CD4-positive, CD25-positive, alpha-beta regulatory T cell (primary cell): ENCODE measurements at regions not wholly inside any gene's neighbourhood (a gene's known extent, or its start where the extent isn't known, plus 50 kb on each side); places are given as distances from the start of the nearest gene placed in this dataset.

Experiments used
- ATAC-seq, 2 donors: fragments of 150-1000 bp; cut with Tn5 transposase; one replicate each; pipeline ENCODE4 v1.10.0; 2021; ENCODE audit warnings: low read depth in 2 of 2, moderate number of reproducible peaks in 2 of 2, moderate library complexity in 1 of 2
- DNase-seq, 3 donors: peaks; one replicate each; pipeline versions ENCODE4 v3.0.0 to v3.0.0-alpha.2; 2012 to 2022; ENCODE audit warnings: mixed read lengths in 1 of 3
- H3K27ac ChIP-seq: one replicate; pipeline ENCODE4 v1.7.0; 2013; ENCODE audit warnings: mild to moderate bottlenecking, low read length; ENCODE audit not compliant: insufficient read depth, poor library complexity, severe bottlenecking
- H3K27me3 ChIP-seq: one replicate; pipeline ENCODE4 v1.7.0; 2013; ENCODE audit warnings: low read length; ENCODE audit not compliant: control insufficient read depth, insufficient read depth
- H3K36me3 ChIP-seq: one replicate; pipeline ENCODE4 v1.7.0; 2013; ENCODE audit warnings: mild to moderate bottlenecking, low read length, moderate library complexity; ENCODE audit not compliant: control insufficient read depth, insufficient read depth
- H3K4me1 ChIP-seq: 2 replicates; pipeline ENCODE4 v1.7.0; 2013; ENCODE audit warnings: mild to moderate bottlenecking, low read length; ENCODE audit not compliant: insufficient read depth, control insufficient read depth, poor library complexity, severe bottlenecking
- H3K4me3 ChIP-seq: one replicate; pipeline ENCODE4 v1.7.0; 2013; ENCODE audit warnings: low read depth, mild to moderate bottlenecking, low read length, moderate library complexity
- H3K9me3 ChIP-seq, 2 experiments: 1 replicate in 1 of 2; 2 replicates in 1 of 2; pipeline ENCODE4 v1.7.0; 2013; ENCODE audit warnings: low read length in 2 of 2, mild to moderate bottlenecking in 1 of 2, moderate library complexity in 1 of 2; ENCODE audit not compliant: control insufficient read depth in 2 of 2
- H3K27ac Mint-ChIP-seq, 3 donors: one replicate each; pipeline ENCODE4 v1.8.0; 2020 to 2022; ENCODE audit warnings: mild to moderate bottlenecking in 3 of 3, mixed read lengths in 3 of 3, moderate library complexity in 2 of 3
- H3K27me3 Mint-ChIP-seq: one replicate; pipeline ENCODE4 v1.8.0; 2022; ENCODE audit warnings: mild to moderate bottlenecking, mixed read lengths
- H3K36me3 Mint-ChIP-seq: one replicate; pipeline ENCODE4 v1.8.0; 2020; ENCODE audit warnings: mixed read lengths
- H3K4me1 Mint-ChIP-seq, 4 donors: one replicate each; pipeline ENCODE4 v1.8.0; 2020 to 2022; ENCODE audit warnings: mixed read lengths in 4 of 4, mild to moderate bottlenecking in 1 of 4
- H3K4me3 Mint-ChIP-seq, 4 donors: one replicate each; pipeline ENCODE4 v1.8.0; 2020 to 2022; ENCODE audit warnings: mild to moderate bottlenecking in 4 of 4, mixed read lengths in 4 of 4, moderate library complexity in 3 of 4
- H3K9me3 Mint-ChIP-seq, 7 donors: one replicate each; pipeline ENCODE4 v1.8.0; 2020 to 2022; ENCODE audit warnings: mixed read lengths in 7 of 7, mild to moderate bottlenecking in 3 of 7, moderate library complexity in 2 of 7

GRCh38 chr4:145427991-145428390 is 53.7 kb upstream of the SMAD1 start:
- Mint-ChIP-seq H3K27me3 (peaks cover 16% of the 10 kb centered on the region), H3K4me3 (no peak overlapping the region)
- no peak for ATAC-seq

DNA sequence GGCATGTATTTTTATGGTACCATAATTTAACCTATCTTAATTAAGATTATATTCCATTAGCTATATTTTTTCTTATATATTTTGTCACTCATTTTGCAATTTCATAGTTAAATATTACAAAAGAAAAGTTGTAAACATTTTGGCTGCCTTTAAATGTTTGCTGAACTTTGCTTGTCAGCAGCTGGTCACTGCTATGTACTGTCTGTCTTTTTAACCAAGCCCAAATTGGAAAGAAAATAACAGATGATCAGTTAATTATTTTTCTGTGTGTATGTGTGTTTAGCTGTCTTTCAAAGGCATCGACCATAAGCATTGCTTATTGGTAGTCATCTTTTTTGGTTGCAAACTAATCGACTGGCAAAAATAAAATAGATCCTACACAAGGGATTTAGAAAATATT is 54.4 kb upstream of the SMAD1 start:
- Histone ChIP-seq H3K9me3 (no peaks in the 10 kb centered on the region), H3K27me3 (no peaks in the 10 kb centered on the region), H3K36me3 (no peaks in the 10 kb centered on the region), H3K4me3 (no peak overlapping the region), H3K27ac (no peak overlapping the region), H3K4me1 (no peaks in the 10 kb centered on the region)
- ATAC-seq (no peak), DNase-seq (no peak)
- no peak overlapping the region for H3K4me3 Mint-ChIP-seq
- H3K27ac Mint-ChIP-seq, result no peak overlapping the region
- no peaks in the 10 kb centered on the region for H3K4me1 Mint-ChIP-seq
- peaks cover 0 to 6% (median 0%) of the 10 kb centered on the region in 7 donors for H3K9me3 Mint-ChIP-seq
- no peaks in the 10 kb centered on the region for H3K36me3 Mint-ChIP-seq
- peaks cover 16% of the 10 kb centered on the region for H3K27me3 Mint-ChIP-seq

More at GRCh38 chr4:145427991-145428390, 53.7 kb upstream of the SMAD1 start:
- H3K27me3 ChIP-seq, result no peaks in the 10 kb centered on the region
- peaks cover 0 to 6% (median 0%) of the 10 kb centered on the region in 7 donors for H3K9me3 Mint-ChIP-seq
- no peaks in the 10 kb centered on the region for H3K9me3 ChIP-seq
- H3K4me1 Mint-ChIP-seq, result no peaks in the 10 kb centered on the region
- H3K4me1 ChIP-seq, result no peaks in the 10 kb centered on the region
- H3K27ac ChIP-seq, result no peak overlapping the region
- no peaks in the 10 kb centered on the region for H3K36me3 Mint-ChIP-seq
- no peak overlapping the region for H3K27ac Mint-ChIP-seq
- H3K36me3 ChIP-seq, result no peaks in the 10 kb centered on the region
- H3K4me3 ChIP-seq, result no peak overlapping the region
- DNase-seq, result no peak

DNA sequence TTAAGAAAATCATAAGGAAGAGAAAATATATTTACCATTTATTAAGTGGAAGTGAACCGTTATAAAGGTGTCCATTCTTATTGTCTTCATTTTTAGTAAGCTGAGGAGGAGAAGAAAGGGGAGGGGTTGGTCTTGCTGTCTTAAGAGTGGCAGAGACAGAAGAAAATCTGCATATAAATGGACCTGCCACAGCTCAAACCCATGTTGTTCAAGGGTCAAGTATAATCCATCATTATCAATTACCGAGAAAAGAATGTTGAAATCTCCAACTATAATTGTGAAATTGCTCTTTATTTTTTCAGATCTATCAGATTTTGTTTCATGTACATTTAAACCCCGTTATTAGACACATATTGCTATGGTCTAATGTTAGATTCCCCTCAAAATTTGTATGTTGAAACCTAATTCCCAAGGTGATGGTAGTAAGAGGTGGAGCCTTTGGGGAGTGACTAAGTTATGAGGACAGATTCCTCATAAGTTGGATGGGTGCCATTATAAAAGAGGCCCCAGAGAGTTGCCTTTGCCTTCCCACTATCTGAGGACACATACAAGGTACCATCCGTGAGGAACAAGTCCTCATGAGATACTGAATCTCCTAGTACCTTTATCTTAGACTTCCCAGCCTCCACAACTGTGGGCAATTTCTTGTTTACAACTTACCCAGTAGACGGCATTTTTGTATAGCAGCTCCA is 58.5 kb upstream of the SMAD1 start:
- no peaks in the 10 kb centered on the region for H3K4me1 Mint-ChIP-seq
- DNase-seq, result no peak
- H3K36me3 ChIP-seq, result no peaks in the 10 kb centered on the region
- H3K27ac Mint-ChIP-seq, result no peak overlapping the region
- H3K9me3 ChIP-seq, result no peaks in the 10 kb centered on the region
- H3K9me3 Mint-ChIP-seq, result peaks cover 0 to 6% (median 0%) of the 10 kb centered on the region in 7 donors
- no peak overlapping the region for H3K4me3 ChIP-seq
- no peak overlapping the region for H3K27ac ChIP-seq
- peaks cover 14% of the 10 kb centered on the region for H3K27me3 Mint-ChIP-seq
- H3K27me3 ChIP-seq, result no peaks in the 10 kb centered on the region
- H3K36me3 Mint-ChIP-seq, result no peaks in the 10 kb centered on the region
- no peak for ATAC-seq
- no peak overlapping the region for H3K4me3 Mint-ChIP-seq
- H3K4me1 ChIP-seq, result no peaks in the 10 kb centered on the region

DNA sequence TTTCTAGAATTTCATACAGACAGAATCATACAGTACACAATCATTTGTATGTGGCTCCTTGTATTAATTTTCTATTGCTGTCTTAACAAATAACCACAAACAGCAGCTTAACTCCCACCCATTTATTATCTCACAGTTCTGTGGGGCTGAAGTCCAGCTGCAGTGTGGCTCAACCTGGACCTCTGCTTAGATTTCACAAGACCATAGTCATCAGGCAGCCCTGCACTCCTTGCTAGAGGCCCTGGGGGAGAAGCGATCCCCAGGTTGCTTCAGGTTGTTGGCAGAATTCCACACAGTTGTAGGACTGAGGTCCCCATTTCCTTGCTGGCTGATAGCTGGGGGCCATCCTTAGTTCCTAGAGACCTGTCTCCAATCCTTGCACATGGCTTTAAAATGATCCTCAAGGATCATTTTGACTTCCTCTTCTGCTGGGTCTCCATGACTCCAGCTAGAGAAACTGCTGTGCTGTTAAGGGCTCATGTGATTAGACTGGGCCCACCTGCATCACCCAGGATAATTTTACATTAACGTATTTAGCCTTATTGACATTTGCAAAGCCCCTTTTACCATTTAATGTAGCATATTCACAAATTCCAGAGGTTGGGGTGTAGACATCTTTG is 60.9 kb upstream of the SMAD1 start:
- Histone ChIP-seq H3K27ac (no peak overlapping the region), H3K36me3 (no peaks in the 10 kb centered on the region), H3K9me3 (no peaks in the 10 kb centered on the region), H3K27me3 (no peaks in the 10 kb centered on the region), H3K4me1 (no peaks in the 10 kb centered on the region), H3K4me3 (no peak overlapping the region)
- ATAC-seq, result no peak
- DNase-seq, result no peak
- Mint-ChIP-seq H3K4me3 (no peak overlapping the region), H3K4me1 (no peaks in the 10 kb centered on the region), H3K27me3 (no peaks in the 10 kb centered on the region), H3K9me3 (peaks cover 0 to 5% (median 0%) of the 10 kb centered on the region in 7 donors), H3K27ac (no peak overlapping the region), H3K36me3 (no peaks in the 10 kb centered on the region)

- Mint-ChIP-seq H3K4me1 (no peaks in the 10 kb centered on the region), H3K27me3 (no peaks in the 10 kb centered on the region), H3K36me3 (no peaks in the 10 kb centered on the region), H3K9me3 (peaks cover 0 to 2% (median 0%) of the 10 kb centered on the region in 7 donors), H3K27ac (no peak overlapping the region), H3K4me3 (no peak overlapping the region)
- H3K27ac ChIP-seq, result no peak overlapping the region
- no peaks in the 10 kb centered on the region for H3K27me3 ChIP-seq
- no peak for ATAC-seq
- H3K4me1 ChIP-seq, result no peaks in the 10 kb centered on the region
- no peaks in the 10 kb centered on the region for H3K9me3 ChIP-seq
- no peak for DNase-seq
- no peaks in the 10 kb centered on the region for H3K36me3 ChIP-seq
- H3K4me3 ChIP-seq, result no peak overlapping the region
Observed at GRCh38 chr4:145418739-145419138, 62.9 kb upstream of the SMAD1 start.

DNA sequence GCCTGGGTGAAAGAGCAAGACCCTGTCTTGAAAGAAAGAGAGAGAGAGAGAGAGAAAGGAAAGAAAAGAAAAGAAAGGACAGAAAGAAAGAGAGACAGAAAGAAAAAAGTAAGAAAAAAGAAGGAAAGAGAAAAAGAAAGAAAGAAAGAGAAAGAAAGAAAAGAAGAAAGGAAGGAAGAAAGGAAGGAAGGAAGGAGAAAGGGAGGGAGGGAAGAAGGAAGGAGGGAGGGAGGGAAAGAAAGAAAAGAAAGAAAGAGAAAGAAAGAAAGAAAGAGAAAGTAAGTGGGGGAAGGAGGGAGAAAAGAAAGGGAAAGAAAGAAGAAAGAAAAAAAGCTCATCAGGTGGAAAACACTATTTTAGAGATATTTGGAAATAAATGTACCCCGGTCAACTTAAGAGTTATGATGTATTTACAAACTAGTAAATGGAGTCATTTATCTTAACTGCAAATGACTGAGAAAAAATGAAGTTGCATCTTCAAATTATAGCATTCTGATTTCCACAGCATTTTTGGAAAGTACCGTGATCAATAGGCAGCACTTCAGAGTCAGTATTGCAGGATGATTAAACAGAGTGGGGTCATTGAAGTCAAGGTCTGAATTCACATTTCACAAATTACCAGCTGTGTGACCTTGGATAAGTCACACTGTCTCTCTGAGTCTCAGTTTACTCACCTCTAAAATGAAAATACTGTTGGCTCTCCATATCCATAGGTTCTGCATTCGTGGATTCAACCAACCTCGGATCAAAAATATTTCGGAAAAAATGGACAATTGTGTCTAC is 64.1 kb upstream of the SMAD1 start:
- Histone ChIP-seq H3K4me3 (no peak overlapping the region), H3K4me1 (no peaks in the 10 kb centered on the region), H3K27me3 (no peaks in the 10 kb centered on the region), H3K9me3 (no peaks in the 10 kb centered on the region), H3K27ac (no peak overlapping the region), H3K36me3 (no peaks in the 10 kb centered on the region)
- no peak overlapping the region for H3K4me3 Mint-ChIP-seq
- H3K27ac Mint-ChIP-seq, result no peak overlapping the region
- H3K4me1 Mint-ChIP-seq, result no peaks in the 10 kb centered on the region
- H3K9me3 Mint-ChIP-seq, result peaks cover 0 to 2% (median 0%) of the 10 kb centered on the region in 7 donors
- DNase-seq (no peak), ATAC-seq (no peak)
- no peaks in the 10 kb centered on the region for H3K27me3 Mint-ChIP-seq
- H3K36me3 Mint-ChIP-seq, result no peaks in the 10 kb centered on the region

DNA sequence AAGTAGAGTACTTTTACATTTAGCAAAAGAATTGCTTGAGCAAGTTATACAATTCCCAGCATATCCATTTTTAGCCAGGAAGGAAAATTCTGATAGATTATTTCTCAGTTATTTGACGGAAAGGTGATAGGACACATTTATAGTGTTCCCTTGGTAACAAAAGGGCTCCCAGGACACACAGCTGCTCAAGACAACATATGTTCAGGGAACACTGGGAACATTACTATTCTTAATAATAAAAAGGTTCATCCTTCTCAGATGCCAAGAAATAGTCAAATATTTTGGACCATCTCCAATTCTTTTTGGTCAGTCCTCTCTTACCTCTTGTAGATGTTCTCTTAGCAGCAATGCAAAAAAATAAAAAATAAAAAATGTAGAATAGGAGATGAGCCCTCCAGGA is 66.8 kb upstream of the SMAD1 start:
- ATAC-seq, result no peak
- H3K27me3 ChIP-seq, result no peaks in the 10 kb centered on the region
- Mint-ChIP-seq H3K36me3 (no peaks in the 10 kb centered on the region), H3K9me3 (peaks cover 0 to 2% (median 0%) of the 10 kb centered on the region in 7 donors), H3K27ac (no peak overlapping the region), H3K4me1 (no peaks in the 10 kb centered on the region), H3K4me3 (no peak overlapping the region), H3K27me3 (no peaks in the 10 kb centered on the region)
- no peaks in the 10 kb centered on the region for H3K4me1 ChIP-seq
- no peak overlapping the region for H3K4me3 ChIP-seq
- no peak overlapping the region for H3K27ac ChIP-seq
- H3K36me3 ChIP-seq, result no peaks in the 10 kb centered on the region
- no peak for DNase-seq
- no peaks in the 10 kb centered on the region for H3K9me3 ChIP-seq
